HepG2 (cell line): ENCODE measurements at regions not wholly inside any gene's neighbourhood (a gene's known extent, or its start where the extent isn't known, plus 50 kb on each side); places are given as distances from the start of the nearest gene placed in this dataset.

Experiments
- ATAC-seq: fragments of 200-7000 bp; cut with Tn5 transposase; 3 replicates; pipeline ENCODE4 v1.9.1; 2020; ENCODE audit warnings: mild to moderate bottlenecking, moderate library complexity
- BruUV-seq: library from RNA; stranded (reverse); fragments of 400-500 nt; replicated peaks from 2 replicates; lab custom pipeline; 2021; lab: Mats Ljungman, UMichigan
- CTCF ChIA-PET: fragments of 300-600 bp; formaldehyde crosslinking; extraction: SDS; loops from one replicate; lab custom pipeline; 2021; ENCODE audit warnings: low total read pairs, inconsistent platforms, low intra/inter-chr PET ratio; lab: Yijun Ruan, JAX
- POLR2A ChIA-PET: fragments of 350-600 bp; sonication (Branson Sonifier 250); formaldehyde crosslinking; loops from one replicate; lab custom pipeline; 2020; ENCODE audit warnings: antibody characterized with exemption, inconsistent platforms; lab: Yijun Ruan, JAX
- DNase-seq: peaks from one replicate; pipeline ENCODE4 v3.0.0-alpha.2; 2015; ENCODE audit warnings: low spot score
- FAIRE-seq: peaks from 3 replicates; lab custom pipeline; 2011; peaks lifted over from hg19 to GRCh38; lab: Jason Lieb, UNC
- H2AFZ ChIP-seq: one replicate; pipeline ENCODE4 v1.6.1; 2011; ENCODE audit warnings: low read length, inconsistent platforms
- H3K27ac ChIP-seq: fragments of 300-600 bp; 3 replicates; pipeline ENCODE4 v1.8.0; 2011; ENCODE audit warnings: mixed run types, mild to moderate bottlenecking, mixed read lengths, low read length, inconsistent platforms; ENCODE audit not compliant: insufficient read depth; ENCODE audit errors: extremely low read length
- H3K27me3 ChIP-seq, 2 experiments: fragments of 200-600 bp in 1 of 2; 2 replicates in 1 of 2; 3 replicates in 1 of 2; pipeline versions ENCODE4 v1.6.0 to v1.8.0; 2011; ENCODE audit warnings: low read length in 2 of 2, mild to moderate bottlenecking in 2 of 2, moderate library complexity in 2 of 2, inconsistent platforms in 1 of 2; ENCODE audit not compliant: insufficient read depth in 2 of 2, control insufficient read depth in 1 of 2
- H3K36me3 ChIP-seq, 2 experiments: fragments of 200-600 bp in 1 of 2; replicated peaks in 1 of 2; 2 replicates in 1 of 2; 3 replicates in 1 of 2; pipeline versions ENCODE4 v1.5.1 to v1.8.0; 2011; ENCODE audit warnings: low read length in 2 of 2, inconsistent platforms in 1 of 2; ENCODE audit not compliant: insufficient read depth in 2 of 2, control insufficient read depth in 1 of 2
- H3K4me1 ChIP-seq: 2 replicates; pipeline ENCODE4 v1.5.1; 2012; ENCODE audit warnings: low read length, inconsistent platforms; ENCODE audit not compliant: insufficient read depth
- H3K4me2 ChIP-seq: 2 replicates; pipeline ENCODE4 v1.6.0; 2011; ENCODE audit warnings: low read depth, low read length, inconsistent platforms
- H3K4me3 ChIP-seq, 3 experiments: fragments of 200-600 bp in 1 of 3; sonication (generic), shearing (Covaris generic) in 1 of 3; replicated peaks in 1 of 3; 2 replicates each; pipeline ENCODE4 v1.5.1; 2011 to 2016; ENCODE audit warnings: low read length in 3 of 3, inconsistent platforms in 2 of 3, low read depth in 2 of 3, mild to moderate bottlenecking in 2 of 3, control low read depth in 1 of 3, mixed read lengths in 1 of 3; ENCODE audit not compliant: insufficient read depth in 1 of 3
- H3K79me2 ChIP-seq: one replicate; pipeline ENCODE4 v1.6.1; 2011; ENCODE audit warnings: low read length, inconsistent platforms; ENCODE audit not compliant: insufficient read depth
- H3K9ac ChIP-seq: 2 replicates; pipeline ENCODE4 v1.6.0; 2011; ENCODE audit warnings: mild to moderate bottlenecking, low read depth, low read length, inconsistent platforms; ENCODE audit not compliant: insufficient read depth
- H3K9me3 ChIP-seq: 2 replicates; pipeline ENCODE4 v1.5.1; 2012; ENCODE audit warnings: mild to moderate bottlenecking, low read length
- H4K20me1 ChIP-seq: 2 replicates; pipeline ENCODE4 v1.6.0; 2011; ENCODE audit warnings: inconsistent platforms, mild to moderate bottlenecking, low read length, moderate library complexity; ENCODE audit not compliant: insufficient read depth
- CBX1 ChIP-seq: IDR thresholded peaks from one replicate; pipeline ENCODE4 v1.6.1; 2016; ENCODE audit warnings: antibody characterized with exemption, low read depth
- GFI1 ChIP-seq: sonication (generic); formaldehyde crosslinking; IDR thresholded peaks from 2 replicates; pipeline ENCODE4 v1.5.0; 2020; ENCODE audit warnings: missing genetic modification reagents, mild to moderate bottlenecking, borderline replicate concordance
- REXO4 ChIP-seq: sonication (generic); formaldehyde crosslinking; IDR thresholded peaks from 2 replicates; pipeline ENCODE4 v1.8.0; 2022; ENCODE audit warnings: missing genetic modification reagents, mild to moderate bottlenecking, borderline replicate concordance
- RXRB ChIP-seq: IDR thresholded peaks from 2 replicates; pipeline ENCODE4 v1.6.1; 2016; ENCODE audit warnings: borderline replicate concordance, missing genetic modification reagents, missing compliant biosample characterization
- SMARCE1 ChIP-seq: fragments of 450-650 bp; IDR thresholded peaks from 2 replicates; pipeline ENCODE4 v1.6.1; 2017; ENCODE audit warnings: borderline replicate concordance
- ZKSCAN1 ChIP-seq: fragments of 150-350 bp; IDR thresholded peaks from 2 replicates; pipeline ENCODE4 v1.6.1; 2014; ENCODE audit warnings: low read length
- ZNF607 ChIP-seq: sonication (generic); formaldehyde crosslinking; IDR thresholded peaks from 2 replicates; pipeline ENCODE4 v1.5.1; 2020; ENCODE audit warnings: missing genetic modification reagents, mild to moderate bottlenecking, borderline replicate concordance
- ZNF703 ChIP-seq: sonication (generic); formaldehyde crosslinking; IDR thresholded peaks from 2 replicates; pipeline ENCODE4 v1.5.1; 2020; ENCODE audit warnings: missing genetic modification reagents, mild to moderate bottlenecking, moderate library complexity, borderline replicate concordance
- WGBS: methylation state at CpG from one replicate; pipeline ENCODE4 v1.1.6; 2017; ENCODE audit warnings: low lambda C conversion rate; 5-methylcytosine and 5-hydroxymethylcytosine counted together
- in situ Hi-C: cut with HindIII; loops from 2 replicates; pipeline ENCODE4 v1.10.0; 2017; ENCODE audit warnings: low pct_unique_long_range_greater_than_20kb; ENCODE audit not compliant: extremely low pct_ligation_motif_present
- intact Hi-C: fragments of 100-400 bp; cut with micrococcal nuclease; formaldehyde crosslinking; loops from one replicate; pipeline ENCODE4 v1.10.0; 2022; ENCODE audit not compliant: unreplicated experiment
- TF ChIP-seq, protein P1 (sequence below): sonication (generic); formaldehyde crosslinking; conservative IDR thresholded peaks from 2 replicates; pipeline ENCODE4 v1.4.0; 2020; ENCODE audit warnings: missing genetic modification reagents
- TF ChIP-seq, protein P2 (sequence below): sonication (generic); formaldehyde crosslinking; IDR thresholded peaks from 2 replicates; pipeline ENCODE4 v1.8.0; 2022; ENCODE audit warnings: mild to moderate bottlenecking, missing genetic modification reagents; ENCODE audit not compliant: insufficient replicate concordance
- TF ChIP-seq, protein P3 (sequence below): sonication (generic); formaldehyde crosslinking; IDR thresholded peaks from 2 replicates; pipeline ENCODE4 v1.4.0; 2020; ENCODE audit warnings: missing genetic modification reagents, borderline replicate concordance

DNA sequence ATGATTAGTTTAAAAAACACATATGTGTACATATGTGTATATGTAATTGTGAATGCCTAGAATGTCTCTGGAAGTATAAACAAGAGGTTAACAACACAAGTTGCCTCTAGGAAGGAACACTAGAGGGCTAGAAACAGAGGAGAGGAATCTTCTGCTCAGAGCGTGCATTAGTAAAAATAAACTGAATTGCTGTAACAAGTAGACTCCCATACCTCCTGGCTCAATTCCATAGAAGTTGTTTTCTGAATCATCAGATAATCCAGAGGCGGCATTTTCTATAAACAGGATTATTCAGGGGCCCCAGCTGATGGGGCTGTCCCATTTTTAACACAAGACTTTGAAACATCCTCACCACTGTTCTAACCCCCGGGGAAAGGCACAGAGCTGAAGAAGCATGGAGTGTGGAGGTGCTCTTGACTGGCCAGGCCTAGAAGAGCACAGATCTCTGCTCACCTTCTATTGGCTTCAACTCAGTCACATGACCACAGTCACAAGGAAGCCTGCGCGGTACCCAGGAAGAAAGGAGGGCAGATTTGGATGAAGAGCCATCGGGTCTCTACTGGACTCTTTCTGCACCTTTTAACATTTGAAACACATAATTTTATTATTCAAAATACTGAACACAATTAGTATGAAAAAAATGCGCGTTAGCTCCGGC, 145.7 kb downstream of the TLE3 start:
- H3K27ac ChIP-seq, result no peak overlapping the region
- BruUV-seq, result no TSS peak
- ChIA-PET POLR2A (no interaction called here), CTCF (no interaction called here)
- in situ Hi-C loops, result no loop called here
- no peaks in the 10 kb centered on the region for H3K79me2 ChIP-seq
- FAIRE-seq, result no peak
- no peak overlapping the region for H3K9ac ChIP-seq
- 12% methylated on average over 9 of the region's 9 CpGs for WGBS
- no peaks in the 10 kb centered on the region for H3K9me3 ChIP-seq
- H3K36me3 ChIP-seq, result no peaks in the 10 kb centered on the region
- DNase-seq, result no peak
- TF ChIP-seq SMARCE1, result no peak
- ATAC-seq, result no peak
- H3K4me3 ChIP-seq, result no peak overlapping the region
- H3K4me1 ChIP-seq, result no peaks in the 10 kb centered on the region
- peaks cover 0 to 16% of the 10 kb centered on the region in 2 experiments; a peak in 3 of 5 replicates for H3K27me3 ChIP-seq
- intact Hi-C loops, result no loop called here
- H2AFZ ChIP-seq, result no peak overlapping the region
- H3K4me2 ChIP-seq, result no peak overlapping the region
- no peaks in the 10 kb centered on the region for H4K20me1 ChIP-seq

DNA sequence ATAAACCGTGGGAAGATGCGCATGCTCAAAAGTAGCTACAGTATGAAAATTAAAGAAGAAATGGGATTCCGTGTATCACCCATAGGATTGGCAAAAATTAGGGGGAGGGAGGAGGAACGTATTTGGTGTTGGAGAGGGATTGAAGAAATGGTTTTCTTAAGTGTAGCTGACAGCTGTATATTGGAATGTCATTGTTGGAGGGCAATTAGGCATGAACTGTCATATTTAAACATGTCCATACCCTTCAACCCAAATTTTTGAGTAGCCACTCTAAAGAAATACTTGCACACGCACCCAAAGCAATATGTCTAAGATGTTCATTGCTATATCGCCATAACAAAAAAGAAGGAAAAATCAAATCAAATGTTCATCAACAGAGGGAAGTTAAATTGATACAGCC, 144.7 kb downstream of the TLE3 start:
- Histone ChIP-seq H3K9ac (no peak overlapping the region), H3K4me3 (no peak overlapping the region), H2AFZ (no peak overlapping the region), H3K9me3 (no peaks in the 10 kb centered on the region), H3K36me3 (no peaks in the 10 kb centered on the region), H3K79me2 (no peaks in the 10 kb centered on the region), H4K20me1 (no peaks in the 10 kb centered on the region; the same call in 1 of the 2 replicates), H3K27ac (no peak overlapping the region), H3K27me3 (peaks cover 0 to 16% of the 10 kb centered on the region in 2 experiments; a peak in 3 of 5 replicates), H3K4me2 (no peak overlapping the region), H3K4me1 (no peaks in the 10 kb centered on the region)
- CTCF ChIA-PET, result no interaction called here
- intact Hi-C loops, result no loop called here
- POLR2A ChIA-PET, result no interaction called here
- 20% methylated on average over 6 of the region's 6 CpGs for WGBS
- BruUV-seq, result no TSS peak
- in situ Hi-C loops, result no loop called here
- DNase-seq (no peak), FAIRE-seq (no peak), ATAC-seq (no peak)
- TF ChIP-seq GFI1 (CRISPR knock-in tag) (no peak), RXRB (CRISPR knock-in tag) (no peak), ZNF607 (no peak), ZKSCAN1 (no peak), SMARCE1 (no peak), REXO4 (CRISPR knock-in tag) (no peak), ZNF703 (CRISPR knock-in tag) (no peak), CBX1 (no peak)
- TF ChIP-seq, protein P1, sequence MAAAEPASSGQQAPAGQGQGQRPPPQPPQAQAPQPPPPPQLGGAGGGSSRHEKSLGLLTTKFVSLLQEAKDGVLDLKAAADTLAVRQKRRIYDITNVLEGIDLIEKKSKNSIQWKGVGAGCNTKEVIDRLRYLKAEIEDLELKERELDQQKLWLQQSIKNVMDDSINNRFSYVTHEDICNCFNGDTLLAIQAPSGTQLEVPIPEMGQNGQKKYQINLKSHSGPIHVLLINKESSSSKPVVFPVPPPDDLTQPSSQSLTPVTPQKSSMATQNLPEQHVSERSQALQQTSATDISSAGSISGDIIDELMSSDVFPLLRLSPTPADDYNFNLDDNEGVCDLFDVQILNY (CRISPR knock-in tag), result no peak
- TF ChIP-seq, protein P2, sequence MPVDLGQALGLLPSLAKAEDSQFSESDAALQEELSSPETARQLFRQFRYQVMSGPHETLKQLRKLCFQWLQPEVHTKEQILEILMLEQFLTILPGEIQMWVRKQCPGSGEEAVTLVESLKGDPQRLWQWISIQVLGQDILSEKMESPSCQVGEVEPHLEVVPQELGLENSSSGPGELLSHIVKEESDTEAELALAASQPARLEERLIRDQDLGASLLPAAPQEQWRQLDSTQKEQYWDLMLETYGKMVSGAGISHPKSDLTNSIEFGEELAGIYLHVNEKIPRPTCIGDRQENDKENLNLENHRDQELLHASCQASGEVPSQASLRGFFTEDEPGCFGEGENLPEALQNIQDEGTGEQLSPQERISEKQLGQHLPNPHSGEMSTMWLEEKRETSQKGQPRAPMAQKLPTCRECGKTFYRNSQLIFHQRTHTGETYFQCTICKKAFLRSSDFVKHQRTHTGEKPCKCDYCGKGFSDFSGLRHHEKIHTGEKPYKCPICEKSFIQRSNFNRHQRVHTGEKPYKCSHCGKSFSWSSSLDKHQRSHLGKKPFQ, result no peak
- TF ChIP-seq, protein P3, sequence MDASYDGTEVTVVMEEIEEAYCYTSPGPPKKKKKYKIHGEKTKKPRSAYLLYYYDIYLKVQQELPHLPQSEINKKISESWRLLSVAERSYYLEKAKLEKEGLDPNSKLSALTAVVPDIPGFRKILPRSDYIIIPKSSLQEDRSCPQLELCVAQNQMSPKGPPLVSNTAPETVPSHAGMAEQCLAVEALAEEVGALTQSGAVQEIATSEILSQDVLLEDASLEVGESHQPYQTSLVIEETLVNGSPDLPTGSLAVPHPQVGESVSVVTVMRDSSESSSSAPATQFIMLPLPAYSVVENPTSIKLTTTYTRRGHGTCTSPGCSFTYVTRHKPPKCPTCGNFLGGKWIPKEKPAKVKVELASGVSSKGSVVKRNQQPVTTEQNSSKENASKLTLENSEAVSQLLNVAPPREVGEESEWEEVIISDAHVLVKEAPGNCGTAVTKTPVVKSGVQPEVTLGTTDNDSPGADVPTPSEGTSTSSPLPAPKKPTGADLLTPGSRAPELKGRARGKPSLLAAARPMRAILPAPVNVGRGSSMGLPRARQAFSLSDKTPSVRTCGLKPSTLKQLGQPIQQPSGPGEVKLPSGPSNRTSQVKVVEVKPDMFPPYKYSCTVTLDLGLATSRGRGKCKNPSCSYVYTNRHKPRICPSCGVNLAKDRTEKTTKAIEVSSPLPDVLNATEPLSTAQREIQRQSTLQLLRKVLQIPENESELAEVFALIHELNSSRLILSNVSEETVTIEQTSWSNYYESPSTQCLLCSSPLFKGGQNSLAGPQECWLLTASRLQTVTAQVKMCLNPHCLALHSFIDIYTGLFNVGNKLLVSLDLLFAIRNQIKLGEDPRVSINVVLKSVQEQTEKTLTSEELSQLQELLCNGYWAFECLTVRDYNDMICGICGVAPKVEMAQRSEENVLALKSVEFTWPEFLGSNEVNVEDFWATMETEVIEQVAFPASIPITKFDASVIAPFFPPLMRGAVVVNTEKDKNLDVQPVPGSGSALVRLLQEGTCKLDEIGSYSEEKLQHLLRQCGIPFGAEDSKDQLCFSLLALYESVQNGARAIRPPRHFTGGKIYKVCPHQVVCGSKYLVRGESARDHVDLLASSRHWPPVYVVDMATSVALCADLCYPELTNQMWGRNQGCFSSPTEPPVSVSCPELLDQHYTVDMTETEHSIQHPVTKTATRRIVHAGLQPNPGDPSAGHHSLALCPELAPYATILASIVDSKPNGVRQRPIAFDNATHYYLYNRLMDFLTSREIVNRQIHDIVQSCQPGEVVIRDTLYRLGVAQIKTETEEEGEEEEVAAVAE (CRISPR knock-in tag), result no peak
